ENCODE measurements at regions not wholly inside any gene's neighbourhood (a gene's known extent, or its start where the extent isn't known, plus 50 kb on each side); places are given as distances from the start of the nearest gene placed in this dataset.
"Not testable (repeated sequence)": the region's sequence is repeated elsewhere in the genome, so short reads cannot be mapped to it uniquely, and the experiment has no call there.

GRCh38 chr13:44314160-44314559 is 59.5 kb upstream of the SERP2 start:
- no CpG with 5 or more reads among the region's 4 CpGs for WGBS (ENCODE audit: insufficient coverage)
- H3K4me3 ChIP-seq (ENCODE audit: low read length); DNase-seq; H3K9me3 ChIP-seq (replicated peaks; ENCODE audit: control insufficient read depth, low read depth, low read length); H3K36me3 ChIP-seq (ENCODE audit: control insufficient read depth, insufficient read depth, low read length); H3K27me3 ChIP-seq (ENCODE audit: control insufficient read depth, insufficient read depth, low read length); H3K27ac ChIP-seq (ENCODE audit: low read length): not testable (repeated sequence)
- H3K4me1 ChIP-seq (ENCODE audit: control insufficient read depth, insufficient read depth, low read length): peaks cover 20% of the 10 kb centered on the region

- no CpG with 5 or more reads among the region's 5 CpGs for WGBS (ENCODE audit: insufficient coverage)
- Histone ChIP-seq H3K27ac (ENCODE audit: low read length) (no peak overlapping the region), H3K4me3 (ENCODE audit: low read length) (no peak overlapping the region), H3K27me3 (ENCODE audit: control insufficient read depth, insufficient read depth, low read length) (no peaks in the 10 kb centered on the region), H3K36me3 (ENCODE audit: control insufficient read depth, insufficient read depth, low read length) (no peaks in the 10 kb centered on the region), H3K9me3 (replicated peaks; ENCODE audit: control insufficient read depth, low read depth, low read length) (no peaks in the 10 kb centered on the region), H3K4me1 (ENCODE audit: control insufficient read depth, insufficient read depth, low read length) (peaks cover 10% of the 10 kb centered on the region)
- DNase-seq: peak; percentile 77
Measured at GRCh38 chr13:44317752-44318151, 55.9 kb upstream of the SERP2 start.

GRCh38 chr13:44318161-44318560 is 55.5 kb upstream of the SERP2 start:
- 43% methylated on average over 1 of the region's 3 CpGs for WGBS (ENCODE audit: insufficient coverage)
- H3K4me3 ChIP-seq (ENCODE audit: low read length): no peak overlapping the region

GRCh38 chr13:44320611-44321010 is 53.0 kb upstream of the SERP2 start:
- H3K4me3 ChIP-seq (ENCODE audit: low read length): no peak overlapping the region
- no peaks in the 10 kb centered on the region for H3K27me3 ChIP-seq (ENCODE audit: control insufficient read depth, insufficient read depth, low read length)
- H3K27ac ChIP-seq (ENCODE audit: low read length): no peak overlapping the region
- no peak for DNase-seq
- no peaks in the 10 kb centered on the region for H3K9me3 ChIP-seq (replicated peaks; ENCODE audit: control insufficient read depth, low read depth, low read length)
- no peaks in the 10 kb centered on the region for H3K36me3 ChIP-seq (ENCODE audit: control insufficient read depth, insufficient read depth, low read length)
- peaks cover 10% of the 10 kb centered on the region for H3K4me1 ChIP-seq (ENCODE audit: control insufficient read depth, insufficient read depth, low read length)

More at GRCh38 chr13:44318161-44318560, 55.5 kb upstream of the SERP2 start:
- no peaks in the 10 kb centered on the region for H3K27me3 ChIP-seq (ENCODE audit: control insufficient read depth, insufficient read depth, low read length)
- H3K36me3 ChIP-seq (ENCODE audit: control insufficient read depth, insufficient read depth, low read length): no peaks in the 10 kb centered on the region
- H3K4me1 ChIP-seq (ENCODE audit: control insufficient read depth, insufficient read depth, low read length): peaks cover 10% of the 10 kb centered on the region
- no peak overlapping the region for H3K27ac ChIP-seq (ENCODE audit: low read length)
- peak; percentile 38 for DNase-seq
- no peaks in the 10 kb centered on the region for H3K9me3 ChIP-seq (replicated peaks; ENCODE audit: control insufficient read depth, low read depth, low read length)

- Histone ChIP-seq H3K36me3 (ENCODE audit: control insufficient read depth, insufficient read depth, low read length) (no peaks in the 10 kb centered on the region), H3K27me3 (ENCODE audit: control insufficient read depth, insufficient read depth, low read length) (no peaks in the 10 kb centered on the region), H3K4me3 (ENCODE audit: low read length) (no peak overlapping the region), H3K9me3 (replicated peaks; ENCODE audit: control insufficient read depth, low read depth, low read length) (no peaks in the 10 kb centered on the region), H3K4me1 (ENCODE audit: control insufficient read depth, insufficient read depth, low read length) (peaks cover 10% of the 10 kb centered on the region), H3K27ac (ENCODE audit: low read length) (no peak overlapping the region)
- whole genome bisulfite sequencing (ENCODE audit: insufficient coverage): no CpG with 5 or more reads among the region's 2 CpGs
- no peak for DNase-seq
Measured at GRCh38 chr13:44321961-44322360, 51.7 kb upstream of the SERP2 start.

GRCh38 chr13:44322928-44323327 is 50.7 kb upstream of the SERP2 start:
- no peaks in the 10 kb centered on the region for H3K9me3 ChIP-seq (replicated peaks; ENCODE audit: control insufficient read depth, low read depth, low read length)
- no peaks in the 10 kb centered on the region for H3K27me3 ChIP-seq (ENCODE audit: control insufficient read depth, insufficient read depth, low read length)
- WGBS (ENCODE audit: insufficient coverage): 100% methylated on average over 1 of the region's 2 CpGs
- no peaks in the 10 kb centered on the region for H3K36me3 ChIP-seq (ENCODE audit: control insufficient read depth, insufficient read depth, low read length)
- no peak overlapping the region for H3K4me3 ChIP-seq (ENCODE audit: low read length)
- DNase-seq: no peak
- no peak overlapping the region for H3K27ac ChIP-seq (ENCODE audit: low read length)
- peaks cover 5% of the 10 kb centered on the region for H3K4me1 ChIP-seq (ENCODE audit: control insufficient read depth, insufficient read depth, low read length)

GRCh38 chr13:44323754-44324153 is 49.9 kb upstream of the SERP2 start:
- H3K4me3 ChIP-seq (ENCODE audit: low read length): no peak overlapping the region
- no peak for DNase-seq
- H3K36me3 ChIP-seq (ENCODE audit: control insufficient read depth, insufficient read depth, low read length): no peaks in the 10 kb centered on the region
- 100% methylated on average over 1 of the region's 1 CpG for WGBS (ENCODE audit: insufficient coverage)
- H3K4me1 ChIP-seq (ENCODE audit: control insufficient read depth, insufficient read depth, low read length): no peaks in the 10 kb centered on the region
- no peak overlapping the region for H3K27ac ChIP-seq (ENCODE audit: low read length)
- H3K9me3 ChIP-seq (replicated peaks; ENCODE audit: control insufficient read depth, low read depth, low read length): no peaks in the 10 kb centered on the region
- H3K27me3 ChIP-seq (ENCODE audit: control insufficient read depth, insufficient read depth, low read length): no peaks in the 10 kb centered on the region
